Adipocyte (in vitro differentiated cells): ENCODE measurements at regions not wholly inside any gene's neighbourhood (a gene's known extent, or its start where the extent isn't known, plus 50 kb on each side); places are given as distances from the start of the nearest gene placed in this dataset.

Experiments used
- DNase-seq: peaks from one replicate; pipeline ENCODE4 v3.0.0-alpha.2; 2015; ENCODE audit warnings: low read depth
- H3K27me3 ChIP-seq: replicated peaks from 2 replicates; pipeline ENCODE4 v1.7.0; 2013; ENCODE audit warnings: mild to moderate bottlenecking, low read length, moderate library complexity; ENCODE audit not compliant: control insufficient read depth, insufficient read depth
- H3K36me3 ChIP-seq: 2 replicates; pipeline ENCODE4 v1.7.0; 2013; ENCODE audit warnings: low read length, mild to moderate bottlenecking, moderate library complexity; ENCODE audit not compliant: control insufficient read depth, insufficient read depth, severe bottlenecking
- H3K4me1 ChIP-seq: 2 replicates; pipeline ENCODE4 v1.7.0; 2013; ENCODE audit warnings: mild to moderate bottlenecking, low read length, moderate library complexity; ENCODE audit not compliant: control insufficient read depth, insufficient read depth
- H3K4me3 ChIP-seq: 2 replicates; pipeline ENCODE4 v1.7.0; 2013; ENCODE audit warnings: mild to moderate bottlenecking, low read length, moderate library complexity
- H3K9ac ChIP-seq: 2 replicates; pipeline ENCODE4 v1.7.0; 2013; ENCODE audit warnings: mild to moderate bottlenecking, low read length, moderate library complexity
- H3K9me3 ChIP-seq: 2 replicates; pipeline ENCODE4 v1.7.0; 2013; ENCODE audit warnings: mild to moderate bottlenecking, low read length, moderate library complexity; ENCODE audit not compliant: control insufficient read depth

- H3K36me3 ChIP-seq = no peaks in the 10 kb centered on the region
- H3K9me3 ChIP-seq = peaks cover 14% of the 10 kb centered on the region
- no peak for DNase-seq
Measured at GRCh38 chr1:209491897-209492296, 91.6 kb upstream of the CAMK1G start.

GRCh38 chr1:209493559-209493958 lies 90.0 kb upstream of the CAMK1G start:
- Histone ChIP-seq H3K9ac (no peak overlapping the region), H3K9me3 (peaks cover 14% of the 10 kb centered on the region), H3K27me3 (no peaks in the 10 kb centered on the region), H3K4me3 (no peak overlapping the region), H3K36me3 (no peaks in the 10 kb centered on the region), H3K4me1 (no peaks in the 10 kb centered on the region)
- peak; percentile 35 for DNase-seq

More at GRCh38 chr1:209491897-209492296, 91.6 kb upstream of the CAMK1G start:
- Histone ChIP-seq H3K27me3 (no peaks in the 10 kb centered on the region), H3K4me1 (no peaks in the 10 kb centered on the region), H3K4me3 (no peak overlapping the region), H3K9ac (no peak overlapping the region)

- DNase-seq = no peak
- H3K9ac ChIP-seq = no peak overlapping the region
- H3K4me1 ChIP-seq = no peaks in the 10 kb centered on the region
- H3K27me3 ChIP-seq = no peaks in the 10 kb centered on the region
- peaks cover 41% of the 10 kb centered on the region for H3K9me3 ChIP-seq
- H3K4me3 ChIP-seq = no peak overlapping the region
- H3K36me3 ChIP-seq = no peaks in the 10 kb centered on the region
Measured at GRCh38 chr1:209497729-209498128, 85.8 kb upstream of the CAMK1G start.

GRCh38 chr1:209500993-209501392 lies 82.5 kb upstream of the CAMK1G start:
- Histone ChIP-seq H3K4me3 (no peak overlapping the region), H3K9ac (no peak overlapping the region), H3K9me3 (peaks cover 27% of the 10 kb centered on the region), H3K36me3 (no peaks in the 10 kb centered on the region), H3K4me1 (no peaks in the 10 kb centered on the region), H3K27me3 (no peaks in the 10 kb centered on the region)
- DNase-seq = no peak

GRCh38 chr1:209503196-209503595 lies 80.3 kb upstream of the CAMK1G start:
- H3K4me3 ChIP-seq = no peak overlapping the region

GRCh38 chr1:209504571-209504970 lies 78.9 kb upstream of the CAMK1G start:
- no peak for DNase-seq
- H3K27me3 ChIP-seq = no peaks in the 10 kb centered on the region
- no peak overlapping the region for H3K9ac ChIP-seq
- no peaks in the 10 kb centered on the region for H3K4me1 ChIP-seq
- H3K36me3 ChIP-seq = no peaks in the 10 kb centered on the region
- peaks cover 24% of the 10 kb centered on the region for H3K9me3 ChIP-seq
- no peak overlapping the region for H3K4me3 ChIP-seq

More at GRCh38 chr1:209503196-209503595, 80.3 kb upstream of the CAMK1G start:
- H3K9ac ChIP-seq = no peak overlapping the region
- no peaks in the 10 kb centered on the region for H3K4me1 ChIP-seq
- DNase-seq = no peak
- no peaks in the 10 kb centered on the region for H3K36me3 ChIP-seq
- no peaks in the 10 kb centered on the region for H3K27me3 ChIP-seq
- peaks cover 27% of the 10 kb centered on the region for H3K9me3 ChIP-seq

GRCh38 chr1:209505044-209505443 lies 78.5 kb upstream of the CAMK1G start:
- no peak overlapping the region for H3K4me3 ChIP-seq
- no peaks in the 10 kb centered on the region for H3K4me1 ChIP-seq
- H3K36me3 ChIP-seq = no peaks in the 10 kb centered on the region
- DNase-seq = no peak
- no peak overlapping the region for H3K9ac ChIP-seq
- peaks cover 19% of the 10 kb centered on the region for H3K9me3 ChIP-seq
- no peaks in the 10 kb centered on the region for H3K27me3 ChIP-seq

- Histone ChIP-seq H3K4me1 (no peaks in the 10 kb centered on the region), H3K27me3 (no peaks in the 10 kb centered on the region), H3K36me3 (no peaks in the 10 kb centered on the region), H3K9ac (no peak overlapping the region), H3K4me3 (no peak overlapping the region), H3K9me3 (peaks cover 9% of the 10 kb centered on the region)
- DNase-seq = no peak
Measured at GRCh38 chr1:209506101-209506500, 77.4 kb upstream of the CAMK1G start.

- Histone ChIP-seq H3K9me3 (peaks cover 6% of the 10 kb centered on the region), H3K27me3 (no peaks in the 10 kb centered on the region), H3K9ac (no peak overlapping the region), H3K4me1 (no peaks in the 10 kb centered on the region), H3K4me3 (no peak overlapping the region), H3K36me3 (no peaks in the 10 kb centered on the region)
- DNase-seq = no peak
Measured at GRCh38 chr1:209509039-209509438, 74.5 kb upstream of the CAMK1G start.

- Histone ChIP-seq H3K27me3 (peaks cover 4% of the 10 kb centered on the region), H3K9ac (no peak overlapping the region), H3K36me3 (no peaks in the 10 kb centered on the region), H3K9me3 (peaks cover 6% of the 10 kb centered on the region), H3K4me3 (no peak overlapping the region), H3K4me1 (no peaks in the 10 kb centered on the region)
- DNase-seq = no peak
Measured at GRCh38 chr1:209510063-209510462, 73.5 kb upstream of the CAMK1G start.

- Histone ChIP-seq H3K4me3 (no peak overlapping the region), H3K27me3 (peaks cover 15% of the 10 kb centered on the region), H3K4me1 (no peaks in the 10 kb centered on the region), H3K9ac (no peak overlapping the region), H3K9me3 (peaks cover 6% of the 10 kb centered on the region), H3K36me3 (no peaks in the 10 kb centered on the region)
- no peak for DNase-seq
Measured at GRCh38 chr1:209511169-209511568, 72.3 kb upstream of the CAMK1G start.

- no peaks in the 10 kb centered on the region for H3K36me3 ChIP-seq
- no peak overlapping the region for H3K9ac ChIP-seq
- no peak overlapping the region for H3K4me3 ChIP-seq
- peaks cover 6% of the 10 kb centered on the region for H3K9me3 ChIP-seq
- peaks cover 18% of the 10 kb centered on the region for H3K27me3 ChIP-seq
- no peak for DNase-seq
- H3K4me1 ChIP-seq = no peaks in the 10 kb centered on the region
Measured at GRCh38 chr1:209512821-209513220, 70.7 kb upstream of the CAMK1G start.
